Gastroesophageal sphincter (tissue), 4 donors: ENCODE measurements at regions not wholly inside any gene's neighbourhood (a gene's known extent, or its start where the extent isn't known, plus 50 kb on each side); places are given as distances from the start of the nearest gene placed in this dataset.
"Not testable (repeated sequence)": the region's sequence is repeated elsewhere in the genome, so short reads cannot be mapped to it uniquely, and the experiment has no call there.

Source experiments
- ATAC-seq: fragments of 150-250 bp; one replicate; pipeline ENCODE4 v1.9.1; 2016; ENCODE audit warnings: mild to moderate bottlenecking, moderate library complexity
- H3K27ac ChIP-seq, 4 donors: fragments of 200-600 bp; sonication (generic) in 3 of 4; 1 replicate in 3 of 4; 2 replicates in 1 of 4; pipeline ENCODE4 v1.5.1; 2016 to 2019
- H3K27me3 ChIP-seq: fragments of 200-600 bp; sonication (generic); one replicate; pipeline ENCODE4 v1.5.1; 2019
- H3K36me3 ChIP-seq, 2 donors: fragments of 200-600 bp; sonication (generic); one replicate each; pipeline ENCODE4 v1.5.1; 2019; ENCODE audit warnings: control low read depth in 1 of 2
- H3K4me1 ChIP-seq, 3 donors: fragments of 200-600 bp; sonication (generic); 1 replicate in 2 of 3; 2 replicates in 1 of 3; pipeline ENCODE4 v1.5.1; 2016 to 2019; ENCODE audit warnings: control low read depth in 2 of 3
- H3K4me3 ChIP-seq, 2 donors: fragments of 200-600 bp; sonication (generic); one replicate each; pipeline ENCODE4 v1.5.1; 2019; ENCODE audit warnings: mild to moderate bottlenecking in 1 of 2, moderate library complexity in 1 of 2
- H3K9me3 ChIP-seq, 3 donors: fragments of 200-600 bp; sonication (generic); one replicate each; pipeline ENCODE4 v1.5.1; 2017 to 2019; ENCODE audit warnings: control low read depth in 2 of 3
- EP300 ChIP-seq: sonication (generic); formaldehyde crosslinking; IDR thresholded peaks from one replicate; pipeline ENCODE4 v1.6.1; 2017; ENCODE audit warnings: antibody characterized with exemption, mild to moderate bottlenecking
- POLR2A ChIP-seq, 2 donors: fragments of 450-650 bp; IDR thresholded peaks; one replicate each; pipeline ENCODE4 v1.6.1; 2017; ENCODE audit warnings: antibody characterized with exemption in 2 of 2, mild to moderate bottlenecking in 2 of 2, moderate library complexity in 1 of 2
- POLR2AphosphoS5 ChIP-seq: sonication (generic); formaldehyde crosslinking; IDR thresholded peaks from one replicate; pipeline ENCODE4 v1.6.1; 2017; ENCODE audit warnings: antibody characterized with exemption
- WGBS, 2 donors: methylation state at CpG; one replicate each; pipeline ENCODE4 v1.1.5; 2018; ENCODE audit warnings: low coverage in 1 of 2; 5-methylcytosine and 5-hydroxymethylcytosine counted together
- TF ChIP-seq, protein P1 (sequence below), 4 experiments: fragments of 200-600 bp in 2 of 4; fragments of 450-650 bp in 2 of 4; sonication (generic) in 1 of 4; IDR thresholded peaks; one replicate each; pipeline ENCODE4 v1.5.1; 2017 to 2019; ENCODE audit warnings: antibody characterized with exemption in 4 of 4, mild to moderate bottlenecking in 2 of 4, moderate library complexity in 2 of 4

DNA sequence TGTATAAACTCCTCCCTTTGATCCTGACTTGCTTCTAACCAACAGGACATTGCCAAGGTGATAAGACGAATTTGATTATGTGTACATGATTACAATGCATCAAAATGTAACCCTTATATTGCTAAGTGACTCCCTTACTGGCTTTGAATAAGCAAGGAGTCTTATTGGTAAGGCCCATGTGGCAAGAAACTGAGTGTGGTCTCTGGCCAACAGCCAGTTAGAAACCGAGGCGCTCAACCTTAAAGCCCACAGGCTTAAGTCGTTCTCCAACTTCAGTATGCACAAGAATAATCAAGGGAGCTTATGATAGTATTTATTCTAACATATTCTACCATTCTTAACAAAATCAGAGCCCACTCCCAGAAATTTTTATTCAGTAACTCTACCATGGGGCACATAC, 374.2 kb upstream of the F9 start:
- no peaks in the 10 kb centered on the region for H3K27me3 ChIP-seq
- H3K4me3 ChIP-seq = no peak overlapping the region
- TF ChIP-seq POLR2A (IDR thresholded peaks at IDR 0.05) = no peak
- TF ChIP-seq POLR2AphosphoS5 = no peak
- TF ChIP-seq, protein P1, sequence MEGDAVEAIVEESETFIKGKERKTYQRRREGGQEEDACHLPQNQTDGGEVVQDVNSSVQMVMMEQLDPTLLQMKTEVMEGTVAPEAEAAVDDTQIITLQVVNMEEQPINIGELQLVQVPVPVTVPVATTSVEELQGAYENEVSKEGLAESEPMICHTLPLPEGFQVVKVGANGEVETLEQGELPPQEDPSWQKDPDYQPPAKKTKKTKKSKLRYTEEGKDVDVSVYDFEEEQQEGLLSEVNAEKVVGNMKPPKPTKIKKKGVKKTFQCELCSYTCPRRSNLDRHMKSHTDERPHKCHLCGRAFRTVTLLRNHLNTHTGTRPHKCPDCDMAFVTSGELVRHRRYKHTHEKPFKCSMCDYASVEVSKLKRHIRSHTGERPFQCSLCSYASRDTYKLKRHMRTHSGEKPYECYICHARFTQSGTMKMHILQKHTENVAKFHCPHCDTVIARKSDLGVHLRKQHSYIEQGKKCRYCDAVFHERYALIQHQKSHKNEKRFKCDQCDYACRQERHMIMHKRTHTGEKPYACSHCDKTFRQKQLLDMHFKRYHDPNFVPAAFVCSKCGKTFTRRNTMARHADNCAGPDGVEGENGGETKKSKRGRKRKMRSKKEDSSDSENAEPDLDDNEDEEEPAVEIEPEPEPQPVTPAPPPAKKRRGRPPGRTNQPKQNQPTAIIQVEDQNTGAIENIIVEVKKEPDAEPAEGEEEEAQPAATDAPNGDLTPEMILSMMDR (IDR thresholded peaks at IDR 0.05) = no peak
- no peak for TF ChIP-seq EP300
- no peaks in the 10 kb centered on the region for H3K36me3 ChIP-seq
- no peaks in the 10 kb centered on the region for H3K9me3 ChIP-seq
- H3K27ac ChIP-seq = no peak overlapping the region
- no peak for ATAC-seq
- H3K4me1 ChIP-seq = no peaks in the 10 kb centered on the region
- whole genome bisulfite sequencing, 2 donors = 79% methylated on average over 4 of the region's 4 CpGs; no CpG with 5 or more reads in 1 of the 2 donors

DNA sequence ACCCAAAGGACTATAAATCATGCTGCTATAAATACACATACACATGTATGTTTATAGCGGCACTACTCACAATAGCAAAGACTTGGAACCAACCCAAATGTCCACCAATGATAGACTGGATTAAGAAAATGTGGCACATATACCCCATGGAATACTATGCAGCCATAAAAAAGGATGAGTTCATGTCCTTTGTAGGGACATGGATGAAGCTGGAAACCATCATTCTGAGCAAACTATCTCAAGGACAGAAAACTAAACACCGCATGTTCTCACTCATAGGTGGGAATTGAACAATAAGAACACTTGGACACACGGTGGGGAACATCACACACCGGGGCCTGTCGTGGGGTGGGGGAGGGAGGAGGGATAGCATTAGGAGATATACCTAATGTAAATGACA, 383.9 kb upstream of the F9 start:
- 100% methylated on average over 2 of the region's 5 CpGs; no CpG with 5 or more reads in 1 of the 2 donors for WGBS, 2 donors
- H3K4me3 ChIP-seq, H3K27ac ChIP-seq, H3K4me1 ChIP-seq, H3K36me3 ChIP-seq, H3K27me3 ChIP-seq, H3K9me3 ChIP-seq, ATAC-seq: not testable (repeated sequence)

DNA sequence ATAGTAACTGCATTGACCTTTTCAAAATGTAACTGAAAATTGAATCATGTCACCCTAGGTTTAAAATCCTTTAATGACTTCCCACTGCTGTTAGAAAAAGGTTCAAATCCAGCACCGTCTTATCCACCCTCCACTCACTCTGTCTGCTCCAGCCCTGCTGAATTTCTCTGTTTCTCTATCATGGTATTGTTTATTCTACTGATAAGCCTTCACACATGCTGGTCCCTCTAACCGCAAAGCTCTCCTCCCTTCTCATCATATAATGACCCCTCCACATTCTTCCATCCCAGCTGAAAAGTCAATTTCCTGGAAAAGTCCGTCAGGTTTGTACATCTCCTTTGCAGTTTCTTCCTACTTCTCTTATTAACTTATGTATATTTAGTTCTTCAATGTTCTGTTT, 389.2 kb upstream of the F9 start:
- Histone ChIP-seq H3K36me3 (no peaks in the 10 kb centered on the region), H3K4me3 (no peak overlapping the region), H3K4me1 (no peaks in the 10 kb centered on the region), H3K27me3 (no peaks in the 10 kb centered on the region), H3K9me3 (no peaks in the 10 kb centered on the region), H3K27ac (no peak overlapping the region)
- no peak for ATAC-seq
- TF ChIP-seq POLR2A (IDR thresholded peaks at IDR 0.05) = no peak
- TF ChIP-seq, protein P1 (IDR thresholded peaks at IDR 0.05) = no peak
- no peak for TF ChIP-seq EP300
- TF ChIP-seq POLR2AphosphoS5 = no peak
- 68 to 69% methylated on average over 3 of the region's 3 CpGs for WGBS, 2 donors

DNA sequence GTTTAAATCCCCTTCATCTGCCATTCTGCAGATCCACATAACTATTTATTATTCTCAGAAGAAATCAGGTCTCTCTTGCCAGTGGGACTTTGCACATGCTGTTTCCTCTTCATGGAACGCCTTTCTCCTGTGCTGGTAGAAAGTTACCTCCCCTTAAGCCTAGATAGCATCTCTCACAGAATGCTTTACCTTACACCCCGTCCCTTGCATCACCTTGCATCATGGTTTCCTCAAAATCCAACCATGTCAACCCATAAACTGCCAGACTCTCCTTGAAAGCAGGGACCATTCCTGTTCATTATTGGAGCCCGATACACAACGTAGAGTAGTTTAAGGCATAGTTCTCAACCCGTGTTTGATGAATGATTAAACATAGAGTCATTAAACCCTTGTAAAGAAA, 396.2 kb upstream of the F9 start:
- 66 to 83% methylated on average over 2 to 5 of the region's 5 CpGs for WGBS, 2 donors
- Histone ChIP-seq H3K9me3 (no peaks in the 10 kb centered on the region), H3K36me3 (no peaks in the 10 kb centered on the region), H3K4me1 (no peaks in the 10 kb centered on the region), H3K4me3 (no peak overlapping the region), H3K27ac (no peak overlapping the region), H3K27me3 (no peaks in the 10 kb centered on the region)
- ATAC-seq = no peak
- TF ChIP-seq, protein P1 (IDR thresholded peaks at IDR 0.05) = no peak
- TF ChIP-seq EP300 = no peak
- no peak for TF ChIP-seq POLR2AphosphoS5
- TF ChIP-seq POLR2A (IDR thresholded peaks at IDR 0.05) = no peak

GRCh38 chrX:139126493-139126892, 404.0 kb upstream of the F9 start:
- TF ChIP-seq, protein P1 (IDR thresholded peaks at IDR 0.05) = peak in 2 of 4 experiments; percentile 9 to 17
- TF ChIP-seq POLR2A (IDR thresholded peaks at IDR 0.05) = no peak
- Histone ChIP-seq H3K4me1 (no peaks in the 10 kb centered on the region), H3K27ac (no peak overlapping the region), H3K4me3 (no peak overlapping the region), H3K36me3 (no peaks in the 10 kb centered on the region), H3K9me3 (no peaks in the 10 kb centered on the region), H3K27me3 (no peaks in the 10 kb centered on the region)
- no peak for ATAC-seq
- 0% methylated on average over 2 of the region's 2 CpGs; no CpG with 5 or more reads in 1 of the 2 donors for WGBS, 2 donors

GRCh38 chrX:139125916-139126315, 404.6 kb upstream of the F9 start:
- no peaks in the 10 kb centered on the region for H3K27me3 ChIP-seq
- H3K4me1 ChIP-seq = no peaks in the 10 kb centered on the region
- no peaks in the 10 kb centered on the region for H3K9me3 ChIP-seq
- TF ChIP-seq EP300 = no peak
- no peak for TF ChIP-seq POLR2AphosphoS5
- TF ChIP-seq, protein P1 (IDR thresholded peaks at IDR 0.05) = no peak
- no peak for TF ChIP-seq POLR2A (IDR thresholded peaks at IDR 0.05)
- H3K36me3 ChIP-seq = no peaks in the 10 kb centered on the region
- no peak overlapping the region for H3K4me3 ChIP-seq
- WGBS, 2 donors = 60 to 87% methylated on average over 2 of the region's 3 CpGs
- no peak overlapping the region for H3K27ac ChIP-seq
- no peak for ATAC-seq
